ENCODE measurements at regions not wholly inside any gene's neighbourhood (a gene's known extent, or its start where the extent isn't known, plus 50 kb on each side); places are given as distances from the start of the nearest gene placed in this dataset.

- ChIA-PET CTCF (no interaction called here), POLR2A (no interaction called here)
- Mint-ChIP-seq H3K27me3 (ENCODE audit: low read depth) (no peaks in the 10 kb centered on the region), H3K4me3 (no peak overlapping the region), H3K9me3 (peaks cover 20% of the 10 kb centered on the region), H3K4me1 (peaks cover 16% of the 10 kb centered on the region), H3K36me3 (peaks cover 4% of the 10 kb centered on the region), H3K27ac (no peak overlapping the region)
- DNase-seq (ENCODE audit: low spot score) (no peak), ATAC-seq (no peak)
- TF ChIP-seq TEAD1 (CRISPR knock-in tag; IDR thresholded peaks at IDR 0.05) (no peak), SMAD4 (CRISPR knock-in tag; IDR thresholded peaks at IDR 0.05) (no peak), PREB (CRISPR knock-in tag; IDR thresholded peaks at IDR 0.05; ENCODE audit: borderline replicate concordance) (no peak), ZSCAN18 (CRISPR knock-in tag; IDR thresholded peaks at IDR 0.05) (no peak), E2F4 (CRISPR knock-in tag; IDR thresholded peaks at IDR 0.05; ENCODE audit: borderline replicate concordance, low read depth) (no peak), GABPB1 (CRISPR knock-in tag; IDR thresholded peaks at IDR 0.05) (no peak), ZNF219 (CRISPR knock-in tag; IDR thresholded peaks at IDR 0.05; ENCODE audit: borderline replicate concordance) (no peak), ZNF512 (CRISPR knock-in tag; IDR thresholded peaks at IDR 0.05; ENCODE audit: borderline replicate concordance) (no peak), TP53 (CRISPR knock-in tag; IDR thresholded peaks at IDR 0.05) (no peak), NFE2L1 (CRISPR knock-in tag; IDR thresholded peaks at IDR 0.05) (no peak), CREM (CRISPR knock-in tag; IDR thresholded peaks at IDR 0.05) (no peak), ELF4 (CRISPR knock-in tag; IDR thresholded peaks at IDR 0.05; ENCODE audit: low read depth) (no peak), SMAD3 (CRISPR knock-in tag; IDR thresholded peaks at IDR 0.05; ENCODE audit: borderline replicate concordance) (no peak), HMGXB4 (CRISPR knock-in tag; IDR thresholded peaks at IDR 0.05) (no peak), CBFB (CRISPR knock-in tag; IDR thresholded peaks at IDR 0.05; ENCODE audit: low read depth) (no peak), PRRX2 (CRISPR knock-in tag; IDR thresholded peaks at IDR 0.05) (no peak), ZNF396 (CRISPR knock-in tag; IDR thresholded peaks at IDR 0.05; ENCODE audit: borderline replicate concordance) (no peak)
Measured at GRCh38 chr20:6665161-6665560, 102.3 kb upstream of the BMP2 start.

GRCh38 chr20:6664574-6664973 is 102.9 kb upstream of the BMP2 start:
- ChIA-PET POLR2A (no interaction called here), CTCF (interaction anchor here (0.6 kb wide), 1 partner anchor 82 kb away, joined by 3 read pairs; no protein-coding TSS in a partner anchor)
- ATAC-seq = no peak
- Mint-ChIP-seq H3K36me3 (peaks cover 4% of the 10 kb centered on the region), H3K9me3 (peaks cover 20% of the 10 kb centered on the region), H3K27me3 (ENCODE audit: low read depth) (no peaks in the 10 kb centered on the region), H3K4me1 (peaks cover 16% of the 10 kb centered on the region), H3K27ac (no peak overlapping the region), H3K4me3 (no peak overlapping the region)
- no peak for DNase-seq (ENCODE audit: low spot score)
- TF ChIP-seq ARID4B (CRISPR knock-in tag; IDR thresholded peaks at IDR 0.05; ENCODE audit: borderline replicate concordance) = no peak
- no peak for TF ChIP-seq ZNF138 (CRISPR knock-in tag; conservative IDR thresholded peaks at IDR 0.05)
- TF ChIP-seq PREB (CRISPR knock-in tag; IDR thresholded peaks at IDR 0.05; ENCODE audit: borderline replicate concordance) = no peak
- no peak for TF ChIP-seq CTCF (IDR thresholded peaks at IDR 0.05)
- no peak for TF ChIP-seq MXD4 (CRISPR knock-in tag; IDR thresholded peaks at IDR 0.05; ENCODE audit: borderline replicate concordance)
- TF ChIP-seq NR2C2 (CRISPR knock-in tag; IDR thresholded peaks at IDR 0.05) = no peak
